SK-N-MC (cell line): ENCODE measurements at regions not wholly inside any gene's neighbourhood (a gene's known extent, or its start where the extent isn't known, plus 50 kb on each side); places are given as distances from the start of the nearest gene placed in this dataset.

Source experiments
- EZH2 ChIP-seq: fragments of 200-600 bp; sonication (generic); IDR thresholded peaks from one replicate; pipeline ENCODE4 v1.6.1; 2017; ENCODE audit warnings: antibody characterized with exemption
- POLR2AphosphoS5 ChIP-seq: IDR thresholded peaks from 2 replicates; pipeline ENCODE4 v1.6.1; 2012; ENCODE audit warnings: mild to moderate bottlenecking, low read depth, low read length, borderline replicate concordance

- TF ChIP-seq POLR2AphosphoS5 (no peak), EZH2 (no peak)
Measured at GRCh38 chr18:40698129-40698528, 1256.9 kb upstream of the PIK3C3 start.
